Mucosa of stomach (tissue), 1 donor: ENCODE measurements at regions not wholly inside any gene's neighbourhood (a gene's known extent, or its start where the extent isn't known, plus 50 kb on each side); places are given as distances from the start of the nearest gene placed in this dataset.

Source experiments
- H3K27me3 ChIP-seq: one replicate; pipeline ENCODE4 v1.7.0; 2013; ENCODE audit warnings: mild to moderate bottlenecking, low read length; ENCODE audit not compliant: control insufficient read depth, insufficient read depth
- H3K36me3 ChIP-seq: one replicate; pipeline ENCODE4 v1.7.0; 2013; ENCODE audit warnings: low read length; ENCODE audit not compliant: control insufficient read depth, insufficient read depth
- H3K4me1 ChIP-seq: one replicate; pipeline ENCODE4 v1.7.0; 2013; ENCODE audit warnings: mild to moderate bottlenecking, low read length; ENCODE audit not compliant: control insufficient read depth, insufficient read depth
- H3K4me3 ChIP-seq: one replicate; pipeline ENCODE4 v1.7.0; 2013; ENCODE audit warnings: low read length
- H3K9ac ChIP-seq: one replicate; pipeline ENCODE4 v1.7.0; 2013; ENCODE audit warnings: mild to moderate bottlenecking, low read length, moderate library complexity
- H3K9me3 ChIP-seq: one replicate; pipeline ENCODE4 v1.7.0; 2013; ENCODE audit warnings: mild to moderate bottlenecking, low read length, moderate library complexity; ENCODE audit not compliant: control insufficient read depth
- donor health status: Pancreatic carcinoma.

DNA sequence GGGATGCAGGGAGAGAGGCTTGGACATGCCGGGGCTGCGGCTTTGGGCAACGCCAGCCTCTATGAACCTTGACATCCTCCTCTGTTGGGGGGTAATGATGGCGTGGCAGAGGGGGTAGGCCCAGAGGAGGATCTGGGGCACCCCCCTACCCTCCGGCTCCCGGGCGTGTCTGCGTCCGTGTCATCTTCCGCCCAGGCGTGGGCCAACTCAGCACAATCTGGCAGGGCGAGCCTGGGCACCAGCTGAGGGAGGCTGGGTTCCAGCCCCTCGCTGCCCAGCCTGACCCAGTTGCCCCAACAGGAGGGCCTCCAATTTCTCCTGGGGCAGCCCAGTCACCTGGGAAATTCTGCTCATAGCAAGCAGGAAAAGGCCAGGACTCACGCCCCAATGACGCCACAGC, 62.9 kb upstream of the IL17B start:
- peak overlapping the region; percentile 30 for H3K9ac ChIP-seq

GRCh38 chr5:149441194-149441753, 62.2 kb upstream of the IL17B start:
- Histone ChIP-seq H3K36me3 (no peaks in the 10 kb centered on the region), H3K9me3 (no peaks in the 10 kb centered on the region), H3K27me3 (no peaks in the 10 kb centered on the region), H3K4me1 (peaks cover 49% of the 10 kb centered on the region), H3K4me3 (no peak overlapping the region), H3K9ac (peak overlapping the region; percentile 4)

More for the DNA sequence above, 62.9 kb upstream of the IL17B start:
- Histone ChIP-seq H3K36me3 (no peaks in the 10 kb centered on the region), H3K4me1 (peaks cover 49% of the 10 kb centered on the region), H3K4me3 (no peak overlapping the region), H3K9me3 (no peaks in the 10 kb centered on the region), H3K27me3 (no peaks in the 10 kb centered on the region)

DNA sequence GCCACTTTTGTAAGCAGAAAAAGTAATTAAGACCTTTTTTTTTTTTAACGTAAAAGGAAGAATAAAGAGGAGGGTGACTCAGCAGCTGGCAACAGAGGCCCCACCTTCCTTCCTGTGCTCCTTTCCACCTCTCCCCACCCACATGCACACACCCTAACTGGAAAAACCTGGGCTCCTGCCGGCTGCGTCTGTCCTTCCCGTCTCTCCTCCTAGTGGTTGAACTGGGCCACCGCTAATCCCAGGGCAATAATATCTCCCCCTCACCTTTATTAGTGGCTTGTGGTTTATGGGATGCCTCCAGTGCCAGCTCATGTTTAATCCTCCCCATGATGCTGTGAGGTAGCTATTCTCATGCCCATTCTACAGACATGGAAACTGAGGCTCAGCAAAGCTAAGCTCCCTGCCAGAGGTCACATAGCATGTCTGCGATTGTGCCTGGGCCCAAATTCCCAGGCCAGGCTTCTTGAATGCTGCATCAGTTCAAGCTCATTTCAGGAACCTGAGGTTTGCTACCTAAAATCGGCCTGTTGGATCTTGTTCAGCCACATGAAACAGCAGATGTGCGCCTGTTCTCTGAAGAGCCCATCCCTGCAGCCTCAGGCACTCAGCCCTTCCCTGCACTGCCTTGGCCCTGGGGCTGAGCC, 60.9 kb upstream of the IL17B start:
- Histone ChIP-seq H3K4me3 (no peak overlapping the region), H3K9ac (peak overlapping the region; percentile 11), H3K9me3 (no peaks in the 10 kb centered on the region), H3K4me1 (peaks cover 41% of the 10 kb centered on the region), H3K27me3 (no peaks in the 10 kb centered on the region), H3K36me3 (no peaks in the 10 kb centered on the region)

- Histone ChIP-seq H3K36me3 (no peaks in the 10 kb centered on the region), H3K9me3 (no peaks in the 10 kb centered on the region), H3K9ac (no peak overlapping the region), H3K27me3 (no peaks in the 10 kb centered on the region), H3K4me1 (peaks cover 41% of the 10 kb centered on the region), H3K4me3 (no peak overlapping the region)
Measured at GRCh38 chr5:149438711-149439132, 59.6 kb upstream of the IL17B start.

DNA sequence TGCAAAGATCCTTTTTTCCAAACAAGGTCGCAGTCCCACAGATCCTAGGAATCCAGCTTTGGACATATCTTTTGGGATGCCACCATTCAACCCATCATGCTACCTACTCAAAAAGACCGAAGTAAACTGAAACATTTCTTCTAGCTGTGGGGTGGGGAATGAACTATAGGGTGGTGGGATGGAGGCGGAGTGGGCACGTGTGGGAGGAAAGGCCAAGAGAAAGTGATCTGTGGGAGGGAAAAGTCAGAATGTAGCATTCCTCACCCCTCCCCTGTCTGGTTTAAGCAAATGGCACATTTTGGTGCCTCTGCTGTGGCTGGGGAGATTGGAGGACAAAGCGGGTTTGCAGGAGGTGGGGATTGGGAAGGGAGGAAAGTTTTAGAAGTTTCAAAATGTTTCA, 59.2 kb upstream of the IL17B start:
- H3K4me1 ChIP-seq = peaks cover 41% of the 10 kb centered on the region
- no peaks in the 10 kb centered on the region for H3K27me3 ChIP-seq
- H3K9me3 ChIP-seq = no peaks in the 10 kb centered on the region
- no peak overlapping the region for H3K9ac ChIP-seq
- no peak overlapping the region for H3K4me3 ChIP-seq
- no peaks in the 10 kb centered on the region for H3K36me3 ChIP-seq

- no peaks in the 10 kb centered on the region for H3K36me3 ChIP-seq
- H3K9me3 ChIP-seq = no peaks in the 10 kb centered on the region
- no peak overlapping the region for H3K4me3 ChIP-seq
- no peaks in the 10 kb centered on the region for H3K27me3 ChIP-seq
- H3K4me1 ChIP-seq = peaks cover 35% of the 10 kb centered on the region
- no peak overlapping the region for H3K9ac ChIP-seq
Measured at GRCh38 chr5:149437391-149438040, 58.4 kb upstream of the IL17B start.

GRCh38 chr5:149435660-149436059, 56.6 kb upstream of the IL17B start:
- Histone ChIP-seq H3K27me3 (no peaks in the 10 kb centered on the region), H3K4me3 (no peak overlapping the region), H3K36me3 (no peaks in the 10 kb centered on the region), H3K4me1 (peaks cover 23% of the 10 kb centered on the region), H3K9ac (no peak overlapping the region), H3K9me3 (no peaks in the 10 kb centered on the region)

GRCh38 chr5:149435015-149435376, 55.9 kb upstream of the IL17B start:
- no peaks in the 10 kb centered on the region for H3K9me3 ChIP-seq
- no peaks in the 10 kb centered on the region for H3K27me3 ChIP-seq
- H3K4me3 ChIP-seq = no peak overlapping the region
- H3K4me1 ChIP-seq = peaks cover 16% of the 10 kb centered on the region
- no peak overlapping the region for H3K9ac ChIP-seq
- no peaks in the 10 kb centered on the region for H3K36me3 ChIP-seq

GRCh38 chr5:149434162-149435014, 55.3 kb upstream of the IL17B start:
- no peak overlapping the region for H3K9ac ChIP-seq
- H3K27me3 ChIP-seq = no peaks in the 10 kb centered on the region
- H3K9me3 ChIP-seq = no peaks in the 10 kb centered on the region
- peaks cover 11% of the 10 kb centered on the region for H3K4me1 ChIP-seq
- H3K36me3 ChIP-seq = no peaks in the 10 kb centered on the region
- no peak overlapping the region for H3K4me3 ChIP-seq

GRCh38 chr5:149433524-149434131, 54.5 kb upstream of the IL17B start:
- Histone ChIP-seq H3K4me3 (no peak overlapping the region), H3K4me1 (peaks cover 4% of the 10 kb centered on the region), H3K27me3 (no peaks in the 10 kb centered on the region), H3K36me3 (no peaks in the 10 kb centered on the region), H3K9me3 (no peaks in the 10 kb centered on the region), H3K9ac (no peak overlapping the region)

GRCh38 chr5:149432911-149433401, 53.9 kb upstream of the IL17B start:
- no peak overlapping the region for H3K4me3 ChIP-seq
- H3K4me1 ChIP-seq = peaks cover 4% of the 10 kb centered on the region
- H3K36me3 ChIP-seq = no peaks in the 10 kb centered on the region
- H3K9ac ChIP-seq = no peak overlapping the region
- no peaks in the 10 kb centered on the region for H3K9me3 ChIP-seq
- no peaks in the 10 kb centered on the region for H3K27me3 ChIP-seq
